ENCODE measurements at regions not wholly inside any gene's neighbourhood (a gene's known extent, or its start where the extent isn't known, plus 50 kb on each side); places are given as distances from the start of the nearest gene placed in this dataset.

- TF ChIP-seq CTCF (IDR thresholded peaks at IDR 0.05; ENCODE audit: insufficient read depth, low read length), result no peak
- H3K4me3 ChIP-seq (ENCODE audit: low read depth, low read length), result no peak overlapping the region
- DNase-seq (ENCODE audit: low read depth), result no peak
Measured at GRCh38 chr12:125284945-125285685, 219.9 kb downstream of the AACS start.

GRCh38 chr12:125286005-125286727, 220.9 kb downstream of the AACS start:
- no peak for TF ChIP-seq CTCF (IDR thresholded peaks at IDR 0.05; ENCODE audit: insufficient read depth, low read length)
- no peak overlapping the region for H3K4me3 ChIP-seq (ENCODE audit: low read depth, low read length)
- DNase-seq (ENCODE audit: low read depth), result no peak

- DNase-seq (ENCODE audit: low read depth), result no peak
- H3K4me3 ChIP-seq (ENCODE audit: low read depth, low read length), result no peak overlapping the region
- no peak for TF ChIP-seq CTCF (IDR thresholded peaks at IDR 0.05; ENCODE audit: insufficient read depth, low read length)
Measured at GRCh38 chr12:125287155-125287847, 222.1 kb downstream of the AACS start.

GRCh38 chr12:125288931-125289928, 224.0 kb downstream of the AACS start:
- no peak for TF ChIP-seq CTCF (IDR thresholded peaks at IDR 0.05; ENCODE audit: insufficient read depth, low read length)
- H3K4me3 ChIP-seq (ENCODE audit: low read depth, low read length), result no peak overlapping the region
- no peak for DNase-seq (ENCODE audit: low read depth)

GRCh38 chr12:125289970-125290369, 224.7 kb downstream of the AACS start:
- TF ChIP-seq CTCF (IDR thresholded peaks at IDR 0.05; ENCODE audit: insufficient read depth, low read length), result no peak
- no peak for DNase-seq (ENCODE audit: low read depth)
- no peak overlapping the region for H3K4me3 ChIP-seq (ENCODE audit: low read depth, low read length)

- no peak overlapping the region for H3K4me3 ChIP-seq (ENCODE audit: low read depth, low read length)
- DNase-seq (ENCODE audit: low read depth), result no peak
- no peak for TF ChIP-seq CTCF (IDR thresholded peaks at IDR 0.05; ENCODE audit: insufficient read depth, low read length)
Measured at GRCh38 chr12:125292700-125293099, 227.5 kb downstream of the AACS start.

All from fibroblast of the aortic adventitia (primary cell).